ENCODE measurements at regions not wholly inside any gene's neighbourhood (a gene's known extent, or its start where the extent isn't known, plus 50 kb on each side); places are given as distances from the start of the nearest gene placed in this dataset.
"Not testable (repeated sequence)": the region's sequence is repeated elsewhere in the genome, so short reads cannot be mapped to it uniquely, and the experiment has no call there.

DNA sequence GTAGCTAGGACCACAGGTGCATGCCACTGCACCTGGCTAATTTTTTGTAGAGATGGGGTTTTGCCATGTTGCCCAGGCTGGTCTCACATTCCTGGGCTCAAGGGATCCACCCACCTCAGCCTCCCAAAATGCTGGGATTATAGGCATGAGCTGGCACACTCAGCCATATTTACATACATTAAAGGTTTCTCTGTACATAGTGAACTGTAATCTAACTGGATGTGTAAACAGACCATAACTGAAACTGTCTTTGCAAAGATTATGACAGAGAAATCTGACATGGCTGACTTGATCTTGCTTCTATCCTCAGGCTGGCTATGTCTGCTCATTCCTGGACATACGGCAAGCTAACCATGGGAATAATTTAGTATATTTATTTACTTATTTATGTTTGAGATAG is 139.2 kb upstream of the XPO1 start:
- no peak for DNase-seq (ENCODE audit: low spot score)

DNA sequence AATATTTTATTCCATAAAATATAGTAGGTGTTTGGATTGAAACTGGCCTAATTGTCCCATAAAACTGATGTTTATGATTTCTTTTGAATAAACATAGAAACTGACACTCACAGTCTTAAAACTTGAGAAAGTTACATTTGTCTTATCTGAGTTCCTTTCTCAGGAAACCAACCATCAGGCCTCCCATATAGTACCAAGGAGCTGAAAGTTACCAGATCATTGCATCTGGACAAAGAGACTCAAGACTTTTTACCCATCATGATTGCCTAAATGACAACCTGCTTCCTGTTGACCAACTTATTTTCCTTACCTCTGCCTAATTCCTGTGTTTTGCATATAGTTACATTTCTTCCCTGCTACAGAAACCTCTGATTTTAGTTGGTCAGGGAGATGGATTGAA is 137.0 kb upstream of the XPO1 start:
- DNase-seq (ENCODE audit: low spot score), result no peak

- DNase-seq (ENCODE audit: low spot score), result no peak
These were observed 133.6 kb upstream of the XPO1 start for GRCh38 chr2:61671561-61672315.

GRCh38 chr2:61670591-61671501 is 132.7 kb upstream of the XPO1 start:
- peak; percentile 46 for DNase-seq (ENCODE audit: low spot score)

GRCh38 chr2:61664190-61664589 is 126.0 kb upstream of the XPO1 start:
- no peak for DNase-seq (ENCODE audit: low spot score)

DNA sequence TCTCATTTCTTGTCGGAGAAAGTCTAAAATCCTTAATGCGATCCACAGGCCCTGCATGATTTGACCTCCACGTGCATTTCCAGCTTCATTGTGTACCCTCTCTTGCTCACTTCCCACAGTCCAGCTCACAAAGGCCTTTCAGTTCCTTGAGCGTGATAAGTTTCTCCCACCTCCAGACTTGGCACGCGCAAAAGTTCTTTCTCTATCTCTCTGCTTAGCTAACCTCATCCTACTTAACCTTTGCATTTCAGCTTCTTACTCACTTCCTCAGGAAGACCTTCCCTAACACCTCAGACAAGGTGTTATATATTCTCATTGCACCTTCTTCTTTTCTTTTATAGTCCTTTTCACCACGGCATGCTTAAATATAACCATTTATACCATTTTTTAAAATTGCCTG is 124.8 kb upstream of the XPO1 start:
- no peak for DNase-seq (ENCODE audit: low spot score)

GRCh38 chr2:61660511-61661388 is 122.6 kb upstream of the XPO1 start:
- no peak for DNase-seq (ENCODE audit: low spot score)

- DNase-seq (ENCODE audit: low spot score), result no peak
These were observed 121.0 kb upstream of the XPO1 start for GRCh38 chr2:61658841-61659780.

DNA sequence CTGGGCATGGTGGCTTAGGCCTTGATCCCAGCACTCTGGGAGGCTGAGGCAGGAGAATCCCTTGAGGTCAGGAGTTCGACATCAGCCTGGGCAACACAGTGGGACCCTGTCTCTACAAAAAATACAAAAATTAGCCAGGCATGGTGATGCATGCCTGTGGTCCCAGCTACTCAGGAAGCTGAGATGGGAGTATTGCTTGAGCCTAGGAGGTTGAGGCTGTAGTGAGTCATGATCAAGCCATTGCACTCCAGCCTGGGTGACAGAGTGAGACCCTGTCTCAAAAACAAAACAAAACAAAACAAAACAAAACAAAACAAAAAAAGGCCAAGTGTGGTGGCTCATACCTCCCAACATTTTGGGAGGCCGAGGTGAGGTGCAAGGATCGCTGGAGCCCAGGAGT is 111.8 kb upstream of the XPO1 start:
- not testable (repeated sequence) for DNase-seq (ENCODE audit: low spot score)

GRCh38 chr2:61649021-61649420 is 110.9 kb upstream of the XPO1 start:
- no peak for DNase-seq (ENCODE audit: low spot score)

DNA sequence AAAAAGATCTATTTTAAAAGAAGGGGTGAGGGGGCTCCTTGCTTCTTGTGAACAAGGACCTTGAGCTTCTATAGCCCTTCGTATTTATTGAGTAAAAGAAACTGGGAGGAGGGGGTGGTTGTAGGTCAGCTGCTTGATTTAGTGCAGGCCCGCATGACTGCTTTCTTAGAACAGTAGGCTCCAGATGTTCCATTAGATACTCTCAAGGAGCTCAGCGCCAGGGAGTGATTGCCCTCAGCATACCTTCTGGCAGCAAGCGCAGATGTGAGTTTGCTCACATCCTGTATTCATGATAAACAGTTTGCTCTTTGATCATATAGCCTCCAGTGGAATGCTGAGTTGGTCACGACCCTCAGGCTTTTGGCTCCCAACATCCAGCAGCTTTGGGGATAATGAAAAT is 108.9 kb upstream of the XPO1 start:
- no peak for DNase-seq (ENCODE audit: low spot score)

DNA sequence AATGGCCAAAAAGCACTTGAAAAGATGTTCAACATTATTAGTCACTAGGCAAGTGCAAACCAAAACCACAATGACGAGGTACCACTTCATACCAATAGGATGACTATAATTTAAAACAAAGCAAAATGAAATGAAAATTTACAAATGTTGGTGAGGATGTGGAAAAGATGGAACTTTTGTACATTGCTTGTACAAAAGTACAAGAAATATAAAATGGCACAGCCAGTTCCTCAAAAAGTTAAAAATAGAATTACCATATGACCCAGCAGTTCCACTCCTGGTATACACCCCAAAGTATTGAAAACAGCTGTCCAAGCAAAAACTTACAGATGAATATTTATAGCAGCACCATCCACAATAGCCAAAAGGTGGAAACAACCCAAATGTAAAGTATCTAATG is 107.8 kb upstream of the XPO1 start:
- no peak for DNase-seq (ENCODE audit: low spot score)

DNA sequence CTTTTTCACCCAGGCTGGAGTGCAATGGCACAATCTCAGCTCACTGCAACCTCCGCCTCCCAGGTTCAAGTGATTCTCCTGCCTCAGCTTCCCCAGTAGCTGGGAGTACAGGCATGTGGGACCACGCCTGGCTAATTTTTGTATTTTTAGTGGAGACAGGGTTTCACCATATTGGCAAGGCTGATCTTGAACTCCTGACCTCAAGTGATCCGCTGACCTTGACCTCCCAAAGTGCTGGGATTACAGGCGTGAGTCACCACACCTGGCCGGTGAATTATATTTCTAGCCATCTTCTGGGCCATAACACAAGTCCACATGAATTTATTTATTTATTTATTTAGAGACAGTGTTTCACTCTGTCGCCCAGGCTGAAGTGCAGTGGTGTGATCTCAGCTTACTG is 105.0 kb upstream of the XPO1 start:
- DNase-seq (ENCODE audit: low spot score), result not testable (repeated sequence)

DNA sequence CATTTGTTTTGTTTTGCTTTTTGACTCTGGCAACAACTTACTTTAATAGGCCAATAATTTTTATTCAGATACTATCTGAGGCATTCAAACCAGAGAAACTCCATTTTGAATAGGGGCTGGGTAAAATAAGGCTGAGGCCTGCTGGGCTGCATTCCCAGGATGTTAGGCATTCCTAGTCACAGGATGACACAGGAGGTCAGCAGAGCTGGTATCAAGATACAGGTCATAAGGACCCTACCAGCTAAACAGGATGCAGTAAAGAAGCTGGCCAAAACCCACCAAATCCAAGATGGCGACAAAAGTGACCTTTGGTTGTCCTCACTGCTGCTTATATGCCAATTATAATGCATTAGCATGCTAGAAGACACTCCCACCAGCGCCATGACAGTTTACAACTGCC is 102.2 kb upstream of the XPO1 start:
- no peak for DNase-seq (ENCODE audit: low spot score)

DNA sequence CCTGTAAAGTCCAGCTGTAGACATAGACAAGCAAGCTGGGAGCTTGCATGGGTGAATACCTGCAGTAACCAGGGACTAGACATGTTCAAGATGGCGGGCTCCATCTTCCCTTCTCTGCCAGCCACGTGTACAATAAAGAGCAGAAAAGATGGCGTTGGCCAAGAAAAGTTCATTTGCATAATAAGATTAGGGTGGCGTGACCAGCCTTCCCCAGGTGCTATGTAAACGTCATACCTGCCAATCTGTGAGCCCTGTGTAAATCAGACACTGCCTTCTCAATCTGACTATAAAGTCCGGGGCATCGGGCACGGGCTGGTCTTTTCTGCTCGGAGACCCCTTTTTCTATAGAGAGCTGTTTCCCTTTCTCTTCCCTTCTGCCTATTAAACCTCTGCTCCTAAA is 101.6 kb upstream of the XPO1 start:
- DNase-seq (ENCODE audit: low spot score), result no peak

DNA sequence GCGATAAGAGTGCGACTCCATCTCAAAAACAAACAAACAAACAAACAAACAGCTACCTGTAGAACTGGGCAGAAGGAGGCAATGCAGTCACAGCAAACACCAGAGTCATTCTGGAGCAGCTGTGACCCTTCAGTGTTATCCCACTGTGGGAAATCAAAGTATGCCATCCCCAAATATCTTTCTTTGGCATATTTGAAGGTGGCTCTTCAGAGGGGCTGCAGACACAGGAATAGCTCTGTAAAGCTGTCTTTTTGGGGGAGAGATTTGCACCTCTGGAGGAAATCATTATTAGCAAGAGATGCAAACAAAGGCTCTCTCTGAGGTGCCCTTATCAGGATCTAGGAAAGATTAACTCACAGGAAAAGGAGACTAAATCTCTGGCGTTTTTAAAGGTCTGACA is 98.5 kb upstream of the XPO1 start:
- no peak for DNase-seq (ENCODE audit: low spot score)

DNA sequence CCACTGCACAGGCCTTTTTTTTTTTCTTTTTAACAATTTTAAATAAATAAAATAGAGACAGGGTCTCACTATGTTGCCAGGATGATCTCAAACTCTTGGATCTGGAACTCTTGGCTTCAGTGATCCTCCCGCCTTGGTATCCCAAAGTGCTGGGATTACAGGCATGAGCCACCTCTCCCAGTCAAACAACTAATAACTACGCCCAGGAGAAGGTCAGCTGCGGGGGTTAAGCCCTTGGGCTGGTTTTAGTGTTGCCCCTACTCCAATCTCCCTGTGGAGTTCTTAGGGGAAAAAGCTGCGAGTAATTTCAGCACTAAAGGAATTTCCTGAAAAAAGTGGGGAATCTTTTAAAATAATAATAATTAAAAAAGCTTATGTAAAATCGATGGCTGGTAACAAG is 96.4 kb upstream of the XPO1 start:
- DNase-seq (ENCODE audit: low spot score), result no peak

DNA sequence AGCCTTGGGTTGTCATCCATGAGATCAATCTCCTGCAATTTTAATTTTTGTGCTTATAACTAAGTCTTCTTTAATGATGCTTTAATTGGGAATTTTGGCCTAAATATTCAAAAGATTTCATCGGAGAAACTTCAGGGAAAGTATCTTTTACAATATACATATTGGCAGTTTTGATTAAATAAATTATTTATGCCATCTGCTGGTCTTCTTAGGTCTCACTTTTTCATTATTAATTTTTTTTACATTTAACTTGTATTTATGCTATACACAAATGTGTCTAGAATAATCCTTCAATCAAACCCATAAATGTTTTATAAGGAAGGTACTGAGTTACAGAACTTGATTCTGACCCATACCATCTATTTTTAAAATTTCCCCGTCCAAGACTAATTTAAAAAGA is 95.1 kb upstream of the XPO1 start:
- DNase-seq (ENCODE audit: low spot score), result no peak

- no peak for DNase-seq (ENCODE audit: low spot score)
These were observed 94.4 kb upstream of the XPO1 start for GRCh38 chr2:61632276-61633169.

GRCh38 chr2:61631321-61631720 is 93.2 kb upstream of the XPO1 start:
- no peak for DNase-seq (ENCODE audit: low spot score)

Data from HuH-7 (cell line).